Effector memory CD8-positive, alpha-beta T cell (primary cell): ENCODE measurements at regions not wholly inside any gene's neighbourhood (a gene's known extent, or its start where the extent isn't known, plus 50 kb on each side); places are given as distances from the start of the nearest gene placed in this dataset.

Source experiments
- ATAC-seq: fragments of 150-1000 bp; cut with Tn5 transposase; replicated peaks from 2 replicates; pipeline ENCODE4 v1.10.0; 2021; ENCODE audit warnings: mild to moderate bottlenecking, moderate library complexity
- DNase-seq, 3 experiments: peaks; one replicate each; pipeline ENCODE4 v3.0.0; 2021
- H3K27ac Mint-ChIP-seq, 2 donors: one replicate each; pipeline ENCODE4 v1.8.0; 2022; ENCODE audit warnings: mild to moderate bottlenecking in 2 of 2, mixed read lengths in 2 of 2, moderate library complexity in 2 of 2
- H3K27me3 Mint-ChIP-seq, 2 donors: one replicate each; pipeline ENCODE4 v1.8.0; 2022; ENCODE audit warnings: mixed read lengths in 2 of 2
- H3K36me3 Mint-ChIP-seq: one replicate; pipeline ENCODE4 v1.8.0; 2022; ENCODE audit warnings: mild to moderate bottlenecking, moderate library complexity, mixed read lengths; ENCODE audit not compliant: insufficient read depth
- H3K4me1 Mint-ChIP-seq, 2 donors: one replicate each; pipeline ENCODE4 v1.8.0; 2022; ENCODE audit warnings: low read depth in 2 of 2, mixed read lengths in 2 of 2
- H3K4me3 Mint-ChIP-seq, 2 donors: one replicate each; pipeline ENCODE4 v1.8.0; 2022; ENCODE audit warnings: mild to moderate bottlenecking in 2 of 2, mixed read lengths in 2 of 2, moderate library complexity in 2 of 2
- H3K9me3 Mint-ChIP-seq, 2 donors: one replicate each; pipeline ENCODE4 v1.8.0; 2022; ENCODE audit warnings: mixed read lengths in 2 of 2

DNA sequence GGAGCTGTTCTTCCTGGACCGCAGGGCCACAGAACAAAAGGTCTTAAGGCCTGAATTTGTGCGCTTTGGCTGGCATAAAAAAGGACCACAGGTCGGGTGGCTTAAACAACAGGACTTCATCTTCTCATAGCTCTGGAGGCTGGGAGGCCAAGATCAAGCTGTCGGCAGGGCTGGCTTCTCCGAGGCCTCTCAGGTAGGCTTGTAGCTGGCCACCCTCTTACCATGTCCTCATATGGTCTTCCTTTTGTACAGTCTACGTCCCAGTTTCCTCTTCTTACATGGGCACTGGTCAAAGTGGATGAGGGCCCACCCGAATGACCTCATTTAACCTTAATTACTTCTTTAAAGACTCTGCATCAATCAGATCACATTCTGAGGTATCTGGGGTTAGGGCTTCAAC is 257.6 kb downstream of the CBLN1 start:
- Mint-ChIP-seq H3K4me3 (no peak overlapping the region), H3K9me3 (peaks cover 10 to 18% of the 10 kb centered on the region in 2 donors), H3K36me3 (no peaks in the 10 kb centered on the region), H3K4me1 (no peaks in the 10 kb centered on the region), H3K27ac (no peak overlapping the region), H3K27me3 (peaks cover 0 to 7% of the 10 kb centered on the region in 2 donors)
- ATAC-seq = no peak
- no peak for DNase-seq

DNA sequence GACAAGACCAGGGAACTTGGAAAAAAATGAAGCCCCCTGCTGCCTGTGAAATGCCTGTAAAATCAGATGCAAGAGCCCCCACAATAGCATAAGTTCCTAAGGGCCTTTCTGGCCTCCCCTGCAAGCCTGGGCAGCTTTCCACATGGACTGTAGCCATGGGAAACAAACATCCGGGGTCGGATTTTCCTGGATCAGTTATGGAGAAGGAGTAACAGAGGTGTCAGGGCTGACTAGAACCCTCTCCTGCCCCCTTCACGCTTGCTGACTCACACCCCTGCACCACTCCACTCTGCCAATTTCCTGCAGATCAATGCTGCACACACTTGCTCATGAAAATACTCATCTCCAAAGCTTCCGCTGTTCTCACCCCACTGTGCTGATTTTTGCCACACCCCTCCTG is 258.6 kb downstream of the CBLN1 start:
- no peak for ATAC-seq
- no peak overlapping the region for H3K4me3 Mint-ChIP-seq
- H3K4me1 Mint-ChIP-seq = no peaks in the 10 kb centered on the region
- H3K27me3 Mint-ChIP-seq = peaks cover 0 to 7% of the 10 kb centered on the region in 2 donors
- H3K36me3 Mint-ChIP-seq = no peaks in the 10 kb centered on the region
- no peak overlapping the region for H3K27ac Mint-ChIP-seq
- DNase-seq = no peak
- H3K9me3 Mint-ChIP-seq = peaks cover 10 to 18% of the 10 kb centered on the region in 2 donors

DNA sequence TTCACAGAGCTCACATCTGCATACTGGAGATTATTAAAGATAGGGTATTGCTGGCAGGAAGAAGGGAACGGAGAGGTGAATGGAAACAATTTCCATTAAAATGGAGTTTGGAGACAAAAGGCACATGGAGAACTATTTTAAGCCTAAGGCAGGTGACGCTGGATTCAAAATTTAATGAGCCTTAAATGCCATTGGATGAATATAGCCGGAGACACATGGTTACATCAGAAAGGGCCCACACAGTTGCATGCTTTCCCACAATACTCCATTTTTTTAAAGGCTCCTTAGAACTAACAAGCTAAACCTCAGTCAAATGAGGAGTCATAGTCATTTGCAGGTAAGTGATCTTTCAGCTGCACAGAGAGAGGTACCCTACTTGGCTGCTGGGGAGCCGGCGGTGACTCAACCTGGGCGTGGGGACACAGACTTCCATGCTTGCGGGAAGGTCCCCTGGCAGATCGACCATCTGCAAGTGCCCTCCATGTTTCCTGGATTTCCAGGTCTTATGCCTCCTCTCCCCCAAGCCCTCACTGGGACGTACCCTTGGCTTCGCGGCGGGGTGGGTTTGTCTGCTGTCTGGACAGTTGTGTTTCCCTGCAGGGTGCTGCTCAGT is 259.2 kb downstream of the CBLN1 start:
- Mint-ChIP-seq H3K27me3 (peaks cover 0 to 7% of the 10 kb centered on the region in 2 donors), H3K4me3 (no peak overlapping the region), H3K27ac (no peak overlapping the region), H3K4me1 (no peaks in the 10 kb centered on the region), H3K36me3 (no peaks in the 10 kb centered on the region), H3K9me3 (peaks cover 10 to 18% of the 10 kb centered on the region in 2 donors)
- ATAC-seq = no peak
- no peak for DNase-seq

DNA sequence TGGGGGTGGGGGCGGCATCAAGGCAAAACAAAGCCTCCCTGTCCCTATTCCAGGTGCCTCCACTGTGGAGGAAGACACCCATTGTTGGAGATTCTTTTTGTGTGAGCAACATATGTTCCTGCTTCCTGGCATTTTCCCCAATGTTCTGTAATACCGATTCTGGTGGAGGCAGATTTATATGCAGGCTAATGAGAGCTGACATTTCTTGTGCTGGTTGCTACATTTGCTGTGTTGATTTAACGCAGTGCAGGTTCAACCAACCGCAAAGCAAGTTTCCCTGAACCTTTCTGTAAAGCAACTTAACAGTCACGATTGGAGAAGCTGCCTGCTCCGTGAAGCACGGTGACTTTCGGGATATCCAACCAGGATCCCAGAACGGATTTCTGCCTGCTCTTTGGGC is 260.5 kb downstream of the CBLN1 start:
- no peak overlapping the region for H3K27ac Mint-ChIP-seq
- ATAC-seq (no peak), DNase-seq (no peak)
- peaks cover 0 to 7% of the 10 kb centered on the region in 2 donors for H3K27me3 Mint-ChIP-seq
- peaks cover 8 to 10% of the 10 kb centered on the region in 2 donors for H3K9me3 Mint-ChIP-seq
- no peaks in the 10 kb centered on the region for H3K36me3 Mint-ChIP-seq
- no peaks in the 10 kb centered on the region for H3K4me1 Mint-ChIP-seq
- H3K4me3 Mint-ChIP-seq = no peak overlapping the region

DNA sequence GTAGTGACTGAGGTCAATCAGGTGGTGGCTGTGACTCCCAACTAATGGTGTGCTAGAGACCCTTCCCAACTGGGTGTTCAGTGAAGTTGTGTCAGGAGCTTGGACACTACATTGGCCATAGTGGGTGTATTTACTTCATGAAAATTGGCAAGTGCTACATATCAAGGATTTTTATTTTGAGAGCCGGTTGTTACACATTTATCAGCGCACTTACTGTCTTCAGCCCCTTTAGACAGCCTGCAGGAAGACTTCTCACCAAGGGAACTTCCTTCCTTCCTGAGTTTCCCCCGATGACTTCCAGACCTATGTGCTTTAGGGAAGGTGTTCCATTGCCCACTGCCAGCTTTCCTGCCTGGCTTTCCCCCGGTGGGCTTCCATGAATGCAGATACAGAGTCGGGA is 261.2 kb downstream of the CBLN1 start:
- Mint-ChIP-seq H3K9me3 (peaks cover 7 to 9% of the 10 kb centered on the region in 2 donors), H3K4me1 (no peaks in the 10 kb centered on the region), H3K4me3 (no peak overlapping the region), H3K36me3 (no peaks in the 10 kb centered on the region), H3K27me3 (peaks cover 0 to 7% of the 10 kb centered on the region in 2 donors), H3K27ac (no peak overlapping the region)
- DNase-seq (no peak), ATAC-seq (no peak)

DNA sequence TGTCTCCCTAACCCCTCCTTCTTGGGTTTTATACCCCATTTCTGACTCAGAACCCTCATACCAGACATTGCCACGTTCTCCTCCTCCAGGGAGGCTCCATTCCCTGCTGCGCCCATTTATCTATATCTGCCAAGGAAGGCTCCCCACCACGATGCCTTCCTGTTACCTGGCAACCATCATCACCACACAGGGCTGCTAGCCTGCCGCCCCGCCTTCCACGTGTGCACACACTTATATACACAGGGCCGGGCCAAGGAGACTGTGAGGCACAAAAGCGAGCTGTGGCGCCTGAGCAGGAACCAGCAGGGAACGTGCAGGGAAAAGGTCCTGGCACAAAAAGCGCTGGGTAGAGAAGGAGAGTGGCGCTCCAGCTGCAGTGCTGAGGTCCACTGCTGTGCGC is 261.8 kb downstream of the CBLN1 start:
- no peak overlapping the region for H3K4me3 Mint-ChIP-seq
- no peak overlapping the region for H3K27ac Mint-ChIP-seq
- H3K9me3 Mint-ChIP-seq = peaks cover 7 to 10% of the 10 kb centered on the region in 2 donors
- H3K36me3 Mint-ChIP-seq = no peaks in the 10 kb centered on the region
- H3K4me1 Mint-ChIP-seq = no peaks in the 10 kb centered on the region
- DNase-seq (no peak), ATAC-seq (no peak)
- peaks cover 0 to 7% of the 10 kb centered on the region in 2 donors for H3K27me3 Mint-ChIP-seq

DNA sequence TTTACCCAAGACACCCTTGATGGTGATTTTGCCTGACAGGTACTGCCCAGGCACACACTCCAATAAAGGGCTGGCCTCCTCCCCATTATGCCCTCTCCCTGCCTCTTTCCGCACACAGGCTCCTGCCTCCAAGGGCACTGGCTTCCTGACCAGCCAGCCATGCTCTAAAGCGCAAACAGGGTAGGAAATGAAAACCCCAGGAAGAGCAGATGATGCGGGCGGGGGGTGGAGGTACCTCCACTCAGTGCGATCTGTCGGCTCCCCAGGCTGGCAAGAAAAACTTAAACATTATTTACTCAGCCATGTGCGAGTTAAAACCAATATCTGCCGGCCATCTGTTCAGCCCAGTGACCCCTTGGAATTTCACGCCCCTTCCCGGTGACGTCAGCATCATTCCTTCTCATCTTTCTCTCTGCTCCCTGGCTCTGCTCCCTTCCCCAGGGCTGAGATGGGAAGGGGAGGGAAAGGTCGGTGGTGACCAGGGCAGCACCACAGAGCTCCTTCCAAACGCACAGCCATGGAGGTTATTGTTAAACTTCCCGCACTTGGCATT is 262.5 kb downstream of the CBLN1 start:
- H3K27ac Mint-ChIP-seq = no peak overlapping the region
- peaks cover 0 to 7% of the 10 kb centered on the region in 2 donors for H3K27me3 Mint-ChIP-seq
- H3K4me3 Mint-ChIP-seq = no peak overlapping the region
- DNase-seq (no peak), ATAC-seq (no peak)
- peaks cover 9 to 17% of the 10 kb centered on the region in 2 donors for H3K9me3 Mint-ChIP-seq
- no peaks in the 10 kb centered on the region for H3K36me3 Mint-ChIP-seq
- H3K4me1 Mint-ChIP-seq = no peaks in the 10 kb centered on the region

DNA sequence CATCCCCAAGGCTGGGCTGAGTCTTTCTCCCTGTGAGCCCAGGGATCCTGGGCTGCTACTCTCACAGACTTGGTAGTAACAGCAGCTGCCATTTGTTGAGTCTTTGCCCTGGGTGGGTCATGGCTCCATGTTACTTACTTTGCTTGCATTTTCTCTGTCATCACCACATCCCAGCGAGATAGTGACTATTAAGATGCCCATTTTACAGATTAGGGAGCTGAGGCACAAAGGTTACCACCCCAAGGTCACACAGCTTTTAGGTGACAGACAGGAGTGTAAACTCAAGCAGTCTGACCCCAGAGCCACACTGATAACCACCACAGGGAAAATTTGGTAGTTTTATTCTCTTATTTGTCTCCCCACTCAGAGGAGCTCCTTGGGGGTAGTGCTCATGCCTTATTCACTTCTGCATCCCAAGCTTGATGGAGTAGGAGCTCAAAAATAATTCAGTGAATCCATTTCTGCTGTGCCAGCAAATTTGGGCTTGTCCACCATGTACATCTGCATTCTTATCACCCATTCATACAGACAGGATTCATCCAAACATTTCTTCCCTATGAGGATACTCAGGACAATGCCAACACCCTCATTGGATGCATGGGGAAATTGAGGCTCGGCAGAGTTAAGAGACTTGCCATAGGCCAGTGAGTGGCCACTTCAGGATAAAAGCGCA is 263.2 kb downstream of the CBLN1 start:
- H3K27me3 Mint-ChIP-seq = peaks cover 0 to 7% of the 10 kb centered on the region in 2 donors
- DNase-seq (no peak), ATAC-seq (no peak)
- H3K9me3 Mint-ChIP-seq = peaks cover 8 to 21% of the 10 kb centered on the region in 2 donors
- no peaks in the 10 kb centered on the region for H3K4me1 Mint-ChIP-seq
- H3K4me3 Mint-ChIP-seq = no peak overlapping the region
- no peaks in the 10 kb centered on the region for H3K36me3 Mint-ChIP-seq
- H3K27ac Mint-ChIP-seq = no peak overlapping the region

DNA sequence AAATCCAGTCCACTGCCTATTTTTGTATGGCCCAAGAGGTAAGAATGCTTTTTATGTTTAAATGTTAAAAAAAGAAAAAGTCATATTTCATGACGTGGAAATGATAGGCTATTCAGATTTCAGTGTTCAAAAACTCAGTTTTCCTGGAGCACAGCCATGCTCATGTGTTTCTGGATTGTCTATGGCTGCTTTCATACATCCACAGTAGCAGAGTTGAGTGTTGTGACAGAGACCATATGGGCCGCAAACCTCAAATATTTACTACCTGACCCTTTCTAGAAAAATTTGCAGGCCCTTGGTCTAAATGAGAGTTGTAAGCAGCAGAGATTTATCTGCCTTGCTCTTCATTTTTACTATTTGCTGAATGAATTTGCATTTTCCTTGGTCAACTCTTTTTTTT is 264.1 kb downstream of the CBLN1 start:
- Mint-ChIP-seq H3K27me3 (peaks cover 0 to 7% of the 10 kb centered on the region in 2 donors), H3K27ac (no peak overlapping the region), H3K36me3 (no peaks in the 10 kb centered on the region), H3K9me3 (peaks cover 5 to 21% of the 10 kb centered on the region in 2 donors), H3K4me1 (no peaks in the 10 kb centered on the region), H3K4me3 (no peak overlapping the region)
- ATAC-seq (no peak), DNase-seq (no peak)

DNA sequence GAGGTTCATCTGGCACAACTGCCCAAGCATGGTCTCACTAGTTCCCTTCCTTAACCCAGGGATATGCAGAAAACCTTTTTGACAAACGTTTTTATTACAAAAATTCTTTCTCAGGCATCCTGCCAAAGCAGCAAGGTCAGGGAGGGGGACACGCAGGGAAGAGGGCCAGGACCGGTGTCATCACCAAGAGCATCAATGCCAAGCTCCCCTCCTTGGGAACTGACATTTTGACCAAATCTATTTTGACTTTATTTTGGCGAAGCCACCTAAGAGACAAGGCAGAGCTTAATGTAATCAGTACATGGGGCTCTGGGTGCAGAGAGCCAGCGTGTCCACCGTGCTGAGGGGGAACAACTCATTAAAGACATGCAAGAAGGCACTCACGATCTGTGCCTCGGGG is 265.2 kb downstream of the CBLN1 start:
- Mint-ChIP-seq H3K4me3 (no peak overlapping the region), H3K4me1 (no peaks in the 10 kb centered on the region), H3K36me3 (no peaks in the 10 kb centered on the region), H3K9me3 (peaks cover 5 to 27% of the 10 kb centered on the region in 2 donors), H3K27ac (no peak overlapping the region), H3K27me3 (peaks cover 0 to 7% of the 10 kb centered on the region in 2 donors)
- ATAC-seq (no peak), DNase-seq (no peak)

DNA sequence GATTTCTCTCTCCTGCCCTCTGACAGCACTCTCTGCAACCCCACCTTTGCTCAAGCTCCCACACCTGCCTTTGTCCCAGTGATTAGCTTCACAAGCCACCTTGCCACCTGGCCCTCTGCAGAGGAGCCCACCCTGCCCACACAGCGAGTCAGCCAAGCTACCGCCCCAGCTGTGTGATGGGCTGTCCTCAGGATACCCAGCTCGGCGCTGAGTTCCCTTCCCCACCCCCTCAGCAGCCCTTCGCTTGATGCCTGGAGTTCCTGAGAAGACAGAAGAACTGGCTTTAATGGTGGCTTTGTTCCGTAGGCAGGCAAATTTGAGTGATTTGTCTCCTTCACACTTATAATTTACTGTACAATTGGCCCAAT is 266.4 kb downstream of the CBLN1 start:
- no peaks in the 10 kb centered on the region for H3K36me3 Mint-ChIP-seq
- no peak for DNase-seq
- no peak for ATAC-seq

DNA sequence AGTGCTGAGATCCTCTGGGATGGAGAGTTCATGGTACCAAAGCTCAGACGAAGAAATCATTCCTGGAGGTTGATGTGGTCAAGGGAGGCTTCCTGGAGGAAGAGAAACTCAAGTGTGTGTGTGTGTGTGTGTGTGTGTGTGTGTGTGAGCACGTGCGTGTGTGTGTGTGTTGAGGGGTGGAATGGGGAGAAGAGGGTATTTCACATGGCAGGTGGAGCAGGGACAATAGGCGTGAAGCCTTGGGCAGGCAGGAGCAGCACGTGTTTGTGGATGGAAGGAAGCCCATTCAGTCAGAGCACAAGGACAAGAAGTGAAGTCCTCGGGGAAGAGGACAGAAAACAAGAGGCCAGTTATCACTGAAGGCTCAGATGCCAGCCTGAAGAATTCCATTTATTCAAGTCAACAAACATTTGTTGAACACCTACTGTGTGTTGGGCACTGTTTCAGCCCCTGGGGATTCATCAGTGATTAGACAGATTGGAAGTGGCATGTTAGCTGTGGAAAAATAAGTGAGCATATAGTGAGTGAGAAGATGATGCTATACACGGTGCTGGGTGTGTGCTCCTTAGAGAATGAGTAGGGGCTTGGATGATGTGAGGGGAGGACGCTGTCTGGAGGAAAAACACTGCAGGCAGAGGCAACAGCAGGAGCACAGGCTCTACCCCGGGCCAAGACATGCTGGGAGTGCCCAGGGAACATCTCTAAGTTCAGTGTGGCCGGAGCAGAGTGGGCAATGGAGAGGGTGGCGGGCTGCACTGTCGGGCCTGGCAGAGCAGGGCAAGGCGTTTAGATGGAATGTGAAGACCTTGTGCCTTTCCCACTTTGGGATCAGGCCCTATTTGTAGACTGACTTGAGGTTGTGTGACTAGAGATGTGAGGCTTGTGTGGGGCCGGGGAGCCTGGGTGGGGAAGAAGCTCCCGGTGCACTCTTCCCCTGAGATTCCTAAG is 267.1 kb downstream of the CBLN1 start:
- no peak for ATAC-seq
- no peaks in the 10 kb centered on the region for H3K36me3 Mint-ChIP-seq
- H3K27ac Mint-ChIP-seq = no peak overlapping the region

More for the DNA sequence above, 266.4 kb downstream of the CBLN1 start:
- Mint-ChIP-seq H3K27ac (no peak overlapping the region), H3K27me3 (peaks cover 0 to 7% of the 10 kb centered on the region in 2 donors), H3K4me1 (no peaks in the 10 kb centered on the region), H3K4me3 (no peak overlapping the region), H3K9me3 (peaks cover 5 to 29% of the 10 kb centered on the region in 2 donors)

DNA sequence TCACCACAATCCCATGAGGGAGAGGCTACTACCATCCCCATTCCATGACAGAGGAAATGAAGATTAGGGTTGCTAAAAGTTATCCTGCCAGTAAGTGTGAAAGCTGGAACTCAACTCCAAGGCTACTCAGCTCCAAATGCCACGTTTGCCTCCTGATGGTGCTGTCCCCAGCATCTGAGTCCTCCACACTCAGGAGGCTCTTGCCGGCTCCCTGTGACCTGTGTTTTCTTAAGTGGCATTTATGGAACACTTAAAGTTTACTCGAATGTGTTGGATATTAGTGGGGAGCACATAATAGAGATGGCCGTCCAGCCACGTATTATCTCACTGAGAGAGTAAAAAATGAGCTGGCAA is 267.9 kb downstream of the CBLN1 start:
- H3K27me3 Mint-ChIP-seq = no peaks in the 10 kb centered on the region
- peaks cover 3 to 19% of the 10 kb centered on the region in 2 donors for H3K9me3 Mint-ChIP-seq
- H3K36me3 Mint-ChIP-seq = no peaks in the 10 kb centered on the region
- no peak overlapping the region for H3K27ac Mint-ChIP-seq
- ATAC-seq = no peak
- no peak for DNase-seq
- H3K4me3 Mint-ChIP-seq = no peak overlapping the region
- H3K4me1 Mint-ChIP-seq = no peaks in the 10 kb centered on the region

More for the DNA sequence above, 267.1 kb downstream of the CBLN1 start:
- H3K27me3 Mint-ChIP-seq = peaks cover 0 to 3% of the 10 kb centered on the region in 2 donors
- DNase-seq = no peak
- H3K4me3 Mint-ChIP-seq = no peak overlapping the region
- peaks cover 5 to 24% of the 10 kb centered on the region in 2 donors for H3K9me3 Mint-ChIP-seq
- no peaks in the 10 kb centered on the region for H3K4me1 Mint-ChIP-seq
